NCI-H2081 treated with DMSO at 0.1 percent for 48 hours (cell line): ENCODE measurements at regions not wholly inside any gene's neighbourhood (a gene's known extent, or its start where the extent isn't known, plus 50 kb on each side); places are given as distances from the start of the nearest gene placed in this dataset.

Experiments used
- DNase-seq: peaks from one replicate; lab custom pipeline; 2025; lab: John Stamatoyannopoulos, UW

DNA sequence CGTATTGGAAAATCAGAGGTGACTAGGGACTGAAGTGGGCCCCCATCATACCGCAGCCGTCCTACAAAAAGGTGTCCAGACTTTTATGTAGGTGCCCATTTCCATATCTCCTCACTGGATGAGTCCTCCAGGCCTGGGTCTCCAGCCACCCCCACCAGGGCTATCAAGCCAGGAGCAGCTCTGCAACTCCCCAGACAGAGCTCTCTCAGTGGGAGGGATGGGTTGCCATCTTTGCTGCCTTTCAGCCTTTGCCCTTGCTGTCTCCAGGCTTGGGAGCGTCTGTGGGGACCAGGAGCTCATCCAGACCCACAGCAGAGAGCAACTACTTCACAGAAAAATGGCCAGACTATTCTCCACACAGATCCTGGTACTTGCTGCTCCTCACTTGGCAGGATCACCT is 802.7 kb upstream of the IGFBP3 start:
- no peak for DNase-seq

DNA sequence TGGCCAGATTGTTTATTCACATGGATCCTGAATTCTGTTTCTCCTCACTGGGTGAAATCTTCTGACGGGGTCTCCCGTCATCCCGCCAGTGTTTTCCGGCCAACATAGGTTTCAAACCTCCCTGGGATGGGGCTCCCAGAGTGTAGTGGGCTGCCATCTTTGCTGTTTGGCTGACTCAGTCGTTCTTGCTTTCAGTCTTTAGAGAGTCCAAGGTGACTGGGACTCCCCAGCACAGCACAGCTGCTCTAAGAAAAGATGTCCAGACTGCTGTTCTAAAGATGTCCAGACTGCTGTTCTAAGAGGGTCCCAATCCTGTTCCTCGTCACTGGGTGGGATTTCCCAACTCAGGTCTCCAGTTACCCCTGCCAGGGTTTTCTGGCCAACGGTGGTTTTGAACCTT is 801.9 kb upstream of the IGFBP3 start:
- no peak for DNase-seq

DNA sequence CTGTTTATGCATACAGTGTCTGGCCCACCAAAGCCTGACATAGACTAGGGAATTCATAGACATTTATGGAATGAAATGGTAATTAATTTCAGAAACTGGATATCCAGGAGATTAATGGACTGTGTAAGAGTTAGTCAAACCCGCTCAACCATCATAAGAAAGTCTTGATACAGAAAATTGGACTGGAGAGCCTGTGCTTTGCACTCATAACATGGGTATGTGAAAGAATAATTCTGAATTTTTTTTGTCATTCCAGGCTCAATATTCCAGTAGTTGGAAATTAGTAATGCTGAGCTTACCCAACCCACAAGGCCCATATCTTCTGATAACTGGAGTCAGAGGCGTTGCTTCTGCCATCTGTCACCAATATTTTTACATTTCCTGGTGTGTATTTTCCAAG is 799.7 kb upstream of the IGFBP3 start:
- no peak for DNase-seq

DNA sequence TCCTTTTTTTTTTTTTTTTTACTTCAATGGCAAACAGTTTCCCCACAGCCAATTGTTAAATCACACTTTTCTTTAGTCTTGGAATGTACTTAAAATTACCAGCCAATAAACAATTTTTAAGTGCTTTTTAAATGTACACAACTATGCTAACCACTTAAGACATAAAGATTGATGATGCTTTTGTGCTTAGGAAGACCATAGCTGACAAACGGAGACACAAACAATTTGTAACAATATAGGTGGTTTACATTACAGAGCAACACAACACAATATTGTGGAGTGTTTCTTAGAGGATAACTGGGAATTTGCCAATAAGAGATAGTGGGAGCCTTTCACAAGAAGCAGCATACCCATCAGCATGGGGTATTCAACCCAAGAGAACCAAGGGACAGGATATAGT is 798.5 kb upstream of the IGFBP3 start:
- no peak for DNase-seq

DNA sequence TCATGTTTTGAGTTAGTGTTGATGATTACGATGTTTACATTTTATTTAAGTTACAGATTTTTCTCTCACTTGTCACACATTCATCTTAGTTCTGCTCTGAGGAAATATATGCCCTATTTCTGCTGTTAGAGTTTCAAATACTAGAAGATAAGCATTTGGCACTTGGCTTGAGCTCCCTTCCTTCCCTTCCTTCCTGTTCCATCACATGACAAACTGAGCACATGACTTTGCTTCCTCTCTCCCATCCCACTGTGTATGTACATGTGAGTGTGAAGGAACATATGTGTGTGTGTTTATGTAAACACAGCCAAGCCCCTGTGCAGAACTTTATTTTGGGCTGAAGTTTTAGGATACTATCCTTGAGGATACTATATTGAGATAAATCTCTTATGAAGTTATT is 795.9 kb upstream of the IGFBP3 start:
- DNase-seq, result no peak

DNA sequence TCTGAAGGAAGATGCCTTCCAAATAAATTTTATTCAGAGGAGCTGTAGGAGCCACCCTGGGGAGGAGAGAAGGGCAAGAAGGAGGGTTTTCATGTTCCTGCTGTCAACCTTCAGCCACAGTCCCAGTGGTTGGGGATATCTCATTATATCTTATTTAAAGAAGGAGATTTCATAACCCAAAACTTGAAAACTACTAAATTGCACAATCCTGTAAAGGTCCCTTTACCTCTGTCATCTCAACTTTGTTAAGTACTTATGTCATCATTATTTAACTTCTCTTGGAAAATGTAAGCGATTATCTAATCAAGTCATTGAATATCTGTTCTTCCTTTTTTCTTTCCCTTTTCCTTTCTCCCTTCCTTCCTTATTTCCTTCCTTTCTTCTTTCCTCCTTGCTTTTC is 794.5 kb upstream of the IGFBP3 start:
- DNase-seq, result no peak

DNA sequence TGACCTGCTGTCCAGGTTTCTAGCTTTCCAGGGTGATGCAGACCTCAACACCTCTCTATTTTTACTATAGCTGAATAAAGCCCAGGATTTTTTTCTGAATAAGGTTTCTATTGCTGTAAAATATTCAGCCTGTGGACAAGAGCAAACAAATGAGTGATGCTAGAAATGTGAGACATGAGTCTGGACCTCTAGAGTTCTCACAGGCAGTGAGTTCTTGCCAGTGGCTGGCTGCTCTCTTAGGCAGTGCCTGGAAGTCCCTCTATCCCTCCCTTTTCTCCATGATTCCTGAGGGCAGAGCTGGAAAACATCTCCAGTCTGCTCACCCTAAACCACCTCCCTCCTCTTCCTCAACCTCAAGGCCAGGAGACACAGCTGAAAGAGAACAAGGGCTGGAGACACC is 793.8 kb upstream of the IGFBP3 start:
- no peak for DNase-seq

DNA sequence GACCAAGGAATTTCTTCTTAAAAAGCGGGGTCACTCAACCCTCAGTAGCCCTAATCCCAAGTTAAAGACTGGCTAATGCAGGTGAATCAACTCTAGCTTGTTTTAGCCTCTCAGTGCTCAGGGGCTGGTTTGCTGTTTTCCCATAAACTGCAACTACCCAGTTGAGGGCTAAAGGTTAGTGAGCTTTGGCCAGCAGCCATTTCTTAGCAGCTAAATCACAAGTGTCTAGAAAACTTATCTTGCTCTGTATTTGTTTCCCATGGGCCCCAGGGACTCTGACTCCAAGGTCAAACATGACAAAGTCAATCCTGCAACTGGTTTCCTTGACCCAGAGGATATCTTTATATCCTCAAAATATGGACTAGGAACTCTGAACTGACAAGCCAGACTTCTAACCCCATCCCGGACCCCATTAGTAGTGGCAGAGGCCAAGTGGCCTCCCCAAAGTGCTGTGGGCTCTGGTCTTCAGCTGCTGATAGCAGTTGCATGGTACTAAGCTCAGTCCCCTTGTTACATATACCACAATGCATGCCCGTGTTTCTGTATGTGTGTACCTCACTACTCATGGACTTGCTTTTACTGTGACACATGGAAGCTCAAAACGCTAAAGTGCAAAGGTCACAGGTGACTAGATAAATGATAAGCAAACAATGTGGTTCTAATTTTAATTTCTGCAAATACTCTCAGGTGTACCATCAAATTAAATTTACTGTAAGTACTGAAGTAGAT is 793.0 kb upstream of the IGFBP3 start:
- no peak for DNase-seq

DNA sequence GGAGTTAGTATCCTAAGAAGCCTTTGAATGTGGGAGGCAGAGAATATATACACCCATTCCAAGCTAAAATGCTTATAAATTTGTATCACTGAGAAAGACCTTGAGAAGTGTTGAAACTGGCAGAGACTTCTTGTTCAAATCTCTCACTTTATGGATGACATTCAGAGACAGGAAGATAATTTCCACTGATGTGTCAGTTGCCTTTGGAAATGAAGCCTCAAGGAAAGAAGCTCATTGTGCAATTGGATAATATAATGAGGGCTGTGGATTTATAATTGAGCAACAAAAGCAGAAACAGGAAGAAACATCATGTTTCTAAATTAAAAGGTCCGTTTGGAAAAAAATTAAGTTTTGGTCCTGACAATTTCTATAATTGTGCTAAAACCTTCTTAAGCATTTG is 789.9 kb upstream of the IGFBP3 start:
- DNase-seq, result no peak

DNA sequence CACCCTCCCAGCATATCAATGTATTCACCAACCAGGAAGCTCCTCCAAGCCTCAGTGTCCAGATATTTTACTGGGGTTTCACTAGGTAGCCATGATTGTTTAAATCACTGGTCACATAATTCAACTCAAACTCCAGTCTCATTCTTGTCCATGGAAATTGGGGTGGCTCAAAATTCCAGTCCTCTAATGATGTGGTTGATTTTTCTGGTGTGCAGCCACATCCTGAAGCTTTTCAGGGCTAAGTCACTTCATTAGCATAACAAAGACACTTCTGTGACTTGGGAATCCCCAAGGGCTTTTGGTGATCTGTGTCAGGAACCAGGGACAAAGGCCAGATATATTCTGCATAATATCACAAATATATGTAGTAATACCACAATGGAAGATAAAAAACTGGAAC is 786.9 kb upstream of the IGFBP3 start:
- DNase-seq, result no peak

DNA sequence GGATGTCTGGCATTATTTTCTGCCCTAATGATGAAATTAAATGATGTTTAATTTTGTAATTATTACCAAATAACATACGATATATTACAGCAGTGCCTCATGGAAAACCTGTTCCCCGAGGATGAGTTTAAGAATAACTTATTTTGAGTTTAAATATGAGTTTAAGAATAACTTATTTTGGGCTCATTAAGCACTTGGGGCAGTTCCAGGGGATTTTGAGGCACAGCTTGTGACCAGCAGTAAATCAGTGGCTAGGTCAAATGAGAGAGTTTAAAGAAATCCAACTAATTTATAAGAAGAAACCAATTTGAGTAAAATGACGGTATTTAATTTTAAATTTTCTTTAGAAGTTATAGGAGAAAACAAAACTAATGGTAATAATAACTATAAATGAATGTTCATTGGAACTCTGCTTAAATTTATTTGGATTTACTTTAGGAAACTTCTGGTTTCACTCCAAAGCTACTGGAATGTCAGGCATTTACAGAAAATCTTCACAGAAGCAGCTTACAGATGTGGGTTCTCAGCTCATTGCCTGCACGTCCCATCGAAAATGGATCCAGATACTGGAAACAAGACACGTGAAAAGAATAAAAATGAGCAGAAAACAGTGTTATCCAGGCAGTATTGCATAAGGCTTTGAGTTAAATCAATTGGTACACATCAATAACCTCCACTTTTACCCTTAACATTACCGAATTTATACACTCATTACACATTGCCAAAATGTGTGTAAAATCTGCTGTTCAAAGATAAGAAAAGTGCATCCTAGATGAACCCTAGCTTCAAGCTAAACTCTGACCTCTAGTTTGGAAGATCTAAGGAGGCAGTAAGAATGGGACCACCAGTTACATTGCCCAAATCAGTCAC is 784.5 kb upstream of the IGFBP3 start:
- no peak for DNase-seq

DNA sequence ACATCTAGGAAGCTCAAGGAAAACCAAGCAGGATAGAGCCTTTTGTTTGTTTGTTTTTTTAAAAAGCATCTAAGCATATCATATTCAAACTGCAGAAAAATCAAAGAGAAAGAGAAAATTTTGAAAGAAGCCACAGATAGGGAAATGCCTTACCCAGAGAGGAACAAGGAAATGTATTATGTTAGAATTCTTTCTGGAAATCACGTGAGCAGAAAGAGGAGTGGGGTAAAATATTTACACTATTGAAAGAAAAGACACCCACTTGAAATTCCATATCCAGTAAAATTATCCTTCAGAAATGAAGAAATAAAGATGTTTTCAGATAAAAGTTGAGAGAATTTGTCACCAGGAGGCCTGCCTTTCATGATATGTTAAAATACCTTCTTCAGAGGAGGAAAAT is 775.7 kb upstream of the IGFBP3 start:
- no peak for DNase-seq

DNA sequence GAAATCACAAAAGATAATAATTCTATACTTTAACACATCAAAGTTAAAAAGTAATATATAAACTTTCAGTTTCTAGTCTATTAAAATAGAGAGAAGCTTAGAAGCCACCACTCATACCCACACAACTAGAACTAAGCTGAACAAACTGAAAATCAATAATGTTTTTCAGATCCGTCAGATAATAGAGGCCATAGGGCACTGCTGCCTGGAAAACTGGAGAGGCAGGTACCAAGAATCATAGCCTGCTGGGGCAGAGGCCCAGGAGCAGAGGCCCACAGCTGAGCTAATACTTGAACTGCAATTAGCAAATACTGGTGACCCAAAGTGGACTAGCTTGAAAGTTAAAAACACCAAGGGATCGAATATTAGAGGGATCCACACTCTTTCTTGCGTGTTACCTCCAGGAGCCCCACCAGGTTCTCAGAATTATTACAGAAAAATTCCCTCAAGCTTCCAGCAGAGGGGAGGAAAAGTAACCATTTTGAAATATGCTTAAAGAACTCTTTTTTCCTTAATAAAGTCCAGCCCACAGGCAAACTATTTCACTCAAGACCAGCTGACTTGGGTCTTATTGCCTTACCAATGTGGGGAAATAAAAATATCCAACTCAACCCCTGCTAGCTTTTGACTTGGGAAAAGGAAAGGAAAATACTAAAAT is 774.1 kb upstream of the IGFBP3 start:
- DNase-seq, result no peak

DNA sequence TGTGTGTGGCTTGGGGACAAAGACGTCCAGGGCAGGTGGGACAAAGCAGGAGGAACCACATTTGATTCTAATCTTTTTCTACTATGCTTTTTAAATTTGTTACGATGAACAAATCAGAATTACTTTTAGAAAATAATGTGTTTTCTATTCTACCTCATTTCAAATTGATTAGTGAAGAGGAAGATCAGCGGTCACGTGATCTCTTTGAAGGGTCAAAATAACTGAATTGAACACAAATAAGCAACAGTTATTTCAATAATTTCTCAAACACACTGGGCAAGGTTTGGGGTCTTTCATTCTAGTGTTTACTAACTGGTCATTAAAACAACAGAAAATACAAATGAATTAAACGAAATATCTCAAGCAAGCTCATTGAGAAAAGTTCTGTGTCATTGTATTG is 773.0 kb upstream of the IGFBP3 start:
- DNase-seq, result no peak

DNA sequence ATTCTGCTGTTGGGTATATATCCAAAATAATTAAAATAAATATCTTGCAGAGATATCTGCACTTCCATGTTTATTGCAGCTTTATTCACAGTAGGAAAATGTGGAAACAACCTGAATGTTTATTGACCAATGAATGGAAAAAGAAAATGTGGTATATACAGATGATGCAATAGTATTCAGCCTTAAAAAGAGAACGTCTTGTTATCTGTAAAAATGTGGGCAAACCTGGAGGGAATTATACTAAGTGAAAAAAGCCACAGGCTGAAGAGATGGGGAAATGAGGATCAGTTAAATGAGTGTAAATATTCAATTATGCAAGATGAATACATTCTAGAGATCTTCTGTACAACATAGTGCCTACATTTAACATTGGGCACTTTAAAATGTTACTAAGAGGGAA is 766.1 kb upstream of the IGFBP3 start:
- no peak for DNase-seq

DNA sequence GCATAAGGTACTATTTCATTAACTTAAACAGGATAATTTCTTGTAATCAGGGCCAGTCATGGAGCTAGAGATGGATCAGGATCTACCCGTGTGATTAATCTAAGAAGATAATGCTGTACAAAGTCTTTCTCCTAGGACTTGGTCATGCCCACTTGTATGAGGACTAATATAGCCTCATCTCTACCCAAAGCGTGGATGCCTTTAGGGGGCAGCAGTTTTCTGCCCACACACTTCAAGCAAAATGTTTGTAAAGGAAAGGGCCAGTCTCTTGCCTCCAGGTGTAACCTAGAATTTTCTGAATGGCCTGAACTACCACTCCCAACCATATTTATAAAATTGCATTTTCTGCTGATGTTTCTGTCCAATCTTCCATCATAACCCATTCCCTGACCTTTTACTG is 764.0 kb upstream of the IGFBP3 start:
- DNase-seq, result no peak

DNA sequence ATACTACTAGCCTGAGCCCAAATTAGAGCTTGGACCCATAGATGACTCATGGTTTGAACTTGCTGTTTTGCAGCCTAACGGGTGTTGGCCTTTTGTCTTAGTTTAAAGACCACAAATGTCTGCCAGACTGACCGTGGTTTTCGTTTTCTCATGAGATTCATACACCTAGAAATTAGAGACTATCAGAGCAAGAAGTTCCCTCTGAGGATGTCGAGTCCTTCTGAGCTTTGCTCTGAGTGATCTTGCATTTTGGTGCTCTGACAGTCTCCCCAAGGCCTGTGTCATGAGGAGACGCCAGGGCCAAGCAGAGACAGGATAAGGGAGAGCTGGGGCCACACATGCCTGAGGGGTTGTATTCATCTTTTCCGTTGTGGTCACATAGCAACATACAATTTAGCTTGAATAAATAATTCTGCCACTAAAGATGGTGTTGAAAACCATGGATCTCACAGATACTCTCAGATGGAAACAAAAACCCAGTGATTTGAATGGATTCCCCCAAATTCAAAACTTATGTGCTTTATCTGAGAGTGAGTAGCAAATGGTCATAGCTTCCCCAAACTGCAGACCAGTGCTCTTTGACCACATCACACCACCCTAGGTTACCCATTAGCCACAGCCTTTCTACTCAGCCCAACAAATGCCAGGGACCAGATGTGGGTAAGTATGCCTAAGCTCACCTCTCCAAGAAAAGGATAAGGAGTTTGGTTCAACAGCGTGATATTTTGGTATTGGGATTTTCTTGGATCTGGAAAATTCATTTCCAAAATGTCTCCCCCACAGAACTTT is 762.0 kb upstream of the IGFBP3 start:
- no peak for DNase-seq

DNA sequence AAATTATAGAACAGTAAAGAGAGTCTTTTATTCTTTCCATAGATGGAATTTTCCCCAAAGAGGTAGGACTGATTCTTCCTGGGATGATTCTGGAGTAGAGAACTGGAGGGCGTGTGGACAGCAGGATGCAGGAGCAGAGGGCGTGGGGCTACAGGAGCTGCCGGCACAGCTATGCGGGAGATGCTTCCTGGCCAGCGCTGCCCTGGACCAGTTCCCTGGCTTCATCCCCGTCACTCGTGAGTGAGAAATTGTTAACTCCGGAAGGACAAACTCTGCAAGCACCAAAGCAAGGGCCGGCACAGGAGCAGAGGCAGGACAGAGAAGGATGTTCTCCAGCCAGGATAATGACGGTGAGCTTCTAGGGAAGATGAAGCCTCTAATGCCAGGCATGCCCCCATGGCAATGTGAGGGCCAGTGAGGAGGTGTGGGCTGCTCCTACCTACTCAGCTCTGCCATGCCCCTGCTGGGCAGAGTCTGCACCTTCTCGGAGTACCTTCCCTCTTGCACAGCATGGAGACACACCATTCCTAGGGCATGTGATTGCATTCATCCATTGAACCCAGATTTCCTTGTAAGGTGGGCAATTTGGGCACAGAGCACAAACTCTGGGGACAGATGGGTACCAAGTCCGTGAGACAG is 760.9 kb upstream of the IGFBP3 start:
- DNase-seq, result no peak

DNA sequence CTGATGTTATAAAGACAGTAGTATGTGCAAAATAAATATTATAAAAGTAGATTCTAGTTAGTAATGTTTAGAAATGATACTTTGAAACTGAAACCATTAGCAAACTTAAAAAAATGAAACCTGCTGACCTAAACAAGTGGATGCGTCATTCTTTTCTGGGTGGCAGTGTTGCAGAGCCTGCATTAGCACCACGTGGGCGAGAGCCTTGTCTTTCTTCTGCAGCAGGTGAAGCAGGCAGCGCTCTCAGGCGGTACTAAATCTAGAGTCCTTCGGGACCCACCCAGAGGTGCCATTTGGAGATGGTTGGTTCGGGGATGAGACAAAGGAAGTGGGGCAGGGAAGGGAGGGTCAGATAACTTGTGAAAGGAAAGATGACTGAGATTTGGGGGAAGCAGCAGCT is 759.1 kb upstream of the IGFBP3 start:
- no peak for DNase-seq

DNA sequence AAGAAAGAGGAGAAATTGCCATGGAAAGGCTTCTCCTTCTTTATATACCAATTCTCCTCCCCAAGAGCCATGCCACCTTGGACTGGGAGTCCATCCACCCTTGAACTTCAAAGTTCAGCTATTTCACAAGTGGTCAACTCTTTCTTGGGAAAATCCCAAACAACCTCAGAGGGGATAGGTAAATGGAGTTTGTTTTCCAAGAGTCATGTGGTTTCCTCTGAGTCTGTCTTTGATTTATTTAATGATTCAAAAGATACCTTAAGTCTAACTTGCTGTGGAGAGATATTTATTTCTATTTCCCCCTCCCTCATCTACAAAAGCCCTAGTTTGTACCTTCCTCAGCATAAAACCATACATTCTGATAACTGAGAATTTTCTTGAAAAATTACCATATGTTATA is 758.6 kb upstream of the IGFBP3 start:
- no peak for DNase-seq

DNA sequence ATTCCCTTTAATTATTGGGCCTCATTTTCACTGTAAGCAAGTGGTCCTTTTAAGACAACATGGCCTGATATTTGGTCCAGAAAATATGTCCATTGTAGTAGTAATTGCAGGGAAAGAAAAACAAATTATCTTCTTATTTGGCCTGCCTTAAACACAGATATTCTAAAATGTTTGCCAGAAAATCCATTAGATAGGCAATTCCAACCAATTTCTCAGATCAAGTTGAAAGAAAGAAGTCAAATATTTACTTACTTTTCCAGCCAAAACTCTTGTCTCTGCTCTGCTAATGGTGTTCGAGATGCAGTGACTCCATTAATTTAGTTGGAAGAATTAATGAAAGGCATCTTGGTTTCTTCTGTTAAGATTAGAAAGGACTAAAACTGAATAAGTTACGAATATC is 757.3 kb upstream of the IGFBP3 start:
- no peak for DNase-seq

DNA sequence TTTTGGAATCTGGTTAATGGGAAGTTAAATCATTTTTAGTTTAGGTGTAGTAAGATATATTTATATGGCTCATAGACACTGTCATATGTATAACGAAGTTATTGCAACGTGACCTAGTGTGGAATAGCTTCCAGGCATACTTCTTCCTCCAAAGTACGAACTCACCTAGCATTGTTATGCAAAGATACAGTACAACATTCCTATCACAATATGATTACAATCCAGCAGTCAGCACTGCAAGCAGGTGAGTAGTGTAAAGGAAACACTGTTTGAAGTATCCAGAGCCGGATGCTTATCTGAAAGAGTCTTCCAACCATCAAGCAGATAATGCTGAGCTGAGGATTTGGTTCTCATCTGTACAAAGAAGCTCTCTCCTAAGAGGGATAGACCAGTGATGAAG is 754.4 kb upstream of the IGFBP3 start:
- DNase-seq, result no peak
